Common myeloid progenitor, CD34-positive (primary cell): ENCODE measurements at regions not wholly inside any gene's neighbourhood (a gene's known extent, or its start where the extent isn't known, plus 50 kb on each side); places are given as distances from the start of the nearest gene placed in this dataset.

ENCODE experiments used
- CTCF ChIA-PET: fragments of 350-600 bp; sonication (Branson Sonifier 250); formaldehyde crosslinking; loops from one replicate; lab custom pipeline; 2021; ENCODE audit warnings: antibody characterized with exemption; lab: Charles Lee
- POLR2A ChIA-PET: fragments of 350-600 bp; sonication (Branson Sonifier 250); formaldehyde crosslinking; loops from one replicate; lab custom pipeline; 2021; ENCODE audit warnings: antibody characterized with exemption; lab: Charles Lee
- DNase-seq, 3 donors: peaks; one replicate each; pipeline versions ENCODE4 v3.0.0 to v3.0.0-alpha.2; 2013
- H3K27ac ChIP-seq, 2 experiments: 1 replicate in 1 of 2; 2 replicates in 1 of 2; pipeline ENCODE4 v1.7.0; 2013; ENCODE audit warnings: inconsistent platforms in 2 of 2, low read length in 2 of 2, mild to moderate bottlenecking in 2 of 2, low read depth in 1 of 2, moderate library complexity in 1 of 2; ENCODE audit not compliant: severe bottlenecking in 2 of 2, insufficient read depth in 1 of 2, poor library complexity in 1 of 2
- H3K27me3 ChIP-seq, 5 experiments: replicated peaks in 2 of 5; 1 replicate in 3 of 5; 2 replicates in 2 of 5; pipeline versions ENCODE4 v1.6.1 to v1.7.0; 2013; ENCODE audit warnings: low read length in 4 of 5, mild to moderate bottlenecking in 2 of 5, moderate library complexity in 2 of 5, inconsistent platforms in 1 of 5; ENCODE audit not compliant: insufficient read depth in 5 of 5, control insufficient read depth in 4 of 5
- H3K36me3 ChIP-seq, 4 experiments: 1 replicate in 2 of 4; 2 replicates in 2 of 4; pipeline versions ENCODE4 v1.6.1 to v1.7.0; 2013; ENCODE audit warnings: low read length in 3 of 4, control low read depth in 1 of 4, mild to moderate bottlenecking in 1 of 4; ENCODE audit not compliant: control insufficient read depth in 4 of 4, insufficient read depth in 4 of 4
- H3K4me1 ChIP-seq, 4 experiments: 1 replicate in 3 of 4; 2 replicates in 1 of 4; pipeline versions ENCODE4 v1.6.1 to v1.7.1; 2013; ENCODE audit warnings: low read length in 3 of 4, mild to moderate bottlenecking in 3 of 4, control low read depth in 1 of 4, inconsistent platforms in 1 of 4, moderate library complexity in 1 of 4; ENCODE audit not compliant: control insufficient read depth in 4 of 4, insufficient read depth in 4 of 4; ENCODE audit errors: control extremely low read depth in 1 of 4
- H3K4me3 ChIP-seq, 7 experiments: 1 replicate in 4 of 7; 2 replicates in 3 of 7; pipeline versions ENCODE4 v1.5.1 to v1.7.0; 2013; ENCODE audit warnings: mild to moderate bottlenecking in 7 of 7, low read length in 6 of 7, moderate library complexity in 6 of 7, inconsistent platforms in 2 of 7, low read depth in 2 of 7, control low read depth in 1 of 7; ENCODE audit not compliant: insufficient read depth in 4 of 7, control insufficient read depth in 1 of 7; ENCODE audit errors: extremely low read depth in 1 of 7
- H3K9me3 ChIP-seq, 5 experiments: 1 replicate in 4 of 5; 2 replicates in 1 of 5; pipeline versions ENCODE4 v1.6.1 to v1.7.1; 2013; ENCODE audit warnings: low read length in 4 of 5, mild to moderate bottlenecking in 2 of 5, inconsistent platforms in 1 of 5, low read depth in 1 of 5, moderate library complexity in 1 of 5; ENCODE audit not compliant: control insufficient read depth in 4 of 5, insufficient read depth in 2 of 5; ENCODE audit errors: control extremely low read depth in 1 of 5
- WGBS: methylation state at CpG from one replicate; pipeline ENCODE4 v1.1.5; 2013; ENCODE audit not compliant: insufficient coverage; 5-methylcytosine and 5-hydroxymethylcytosine counted together

- WGBS = 88% methylated on average over 9 of the region's 9 CpGs
- no peaks in the 10 kb centered on the region for H3K36me3 ChIP-seq
- ChIA-PET POLR2A (interaction anchor here (0.5 kb wide), 1 partner anchor 87 kb away, joined by 5 read pairs; no protein-coding TSS in a partner anchor), CTCF (no interaction called here)
- no peak for DNase-seq
- no peak overlapping the region for H3K27ac ChIP-seq
- no peak overlapping the region for H3K4me3 ChIP-seq
- peaks cover 0 to 58% (median 3%) of the 10 kb centered on the region in 5 experiments for H3K27me3 ChIP-seq
- H3K4me1 ChIP-seq = no peaks in the 10 kb centered on the region
- no peaks in the 10 kb centered on the region for H3K9me3 ChIP-seq
Observed at GRCh38 chr1:17891205-17892110, 136.3 kb downstream of the ACTL8 start.

DNA sequence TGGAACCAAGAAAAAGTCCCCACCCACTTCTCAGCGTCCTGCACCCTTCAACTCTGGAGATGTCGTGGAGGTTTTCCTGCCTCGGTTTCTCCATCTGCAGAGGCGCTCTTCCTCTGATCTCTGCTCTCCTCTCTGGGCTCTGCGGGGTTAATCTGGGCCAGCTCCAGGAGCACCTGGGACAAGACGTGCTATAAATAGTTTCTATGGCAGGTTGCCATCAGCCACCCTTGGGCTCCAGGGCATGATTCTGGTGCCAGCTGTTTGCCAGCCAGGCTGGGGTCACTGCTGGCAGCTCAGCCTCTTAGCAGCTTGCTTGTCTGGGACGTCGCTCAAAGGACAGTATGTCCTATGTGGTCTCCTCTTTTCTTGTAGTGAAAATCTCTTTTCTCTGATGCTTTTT lies 137.1 kb downstream of the ACTL8 start:
- CTCF ChIA-PET = no interaction called here
- Histone ChIP-seq H3K27ac (no peak overlapping the region), H3K27me3 (peaks cover 0 to 59% (median 5%) of the 10 kb centered on the region in 5 experiments), H3K36me3 (no peaks in the 10 kb centered on the region), H3K4me1 (no peaks in the 10 kb centered on the region), H3K9me3 (no peaks in the 10 kb centered on the region), H3K4me3 (no peak overlapping the region)
- no peak for DNase-seq
- POLR2A ChIA-PET = interaction anchor here (0.5 kb wide), 2 partner anchors 86 to 402 kb away, joined by 5 read pairs; no protein-coding TSS in a partner anchor
- 83% methylated on average over 6 of the region's 8 CpGs for WGBS

DNA sequence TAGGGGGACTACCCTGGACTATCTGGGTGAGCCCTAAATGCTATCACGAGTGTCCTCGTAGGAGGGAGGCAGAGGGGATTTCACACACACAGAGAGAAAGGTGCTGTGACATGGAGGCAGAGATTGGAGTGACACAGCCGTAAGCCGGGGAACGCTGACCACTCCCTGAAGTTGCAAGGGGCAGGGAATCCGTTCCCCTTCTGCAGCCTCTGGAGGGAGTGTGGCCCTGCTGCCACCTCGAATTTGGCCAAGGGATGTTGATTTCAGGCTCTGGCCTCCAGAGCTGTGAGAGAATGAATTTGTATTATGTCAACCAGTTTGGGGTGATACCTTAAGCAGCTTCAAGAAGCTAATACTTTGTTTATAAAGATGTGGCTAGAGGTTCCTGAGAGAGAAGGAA lies 137.7 kb downstream of the ACTL8 start:
- POLR2A ChIA-PET = interaction anchor here (0.5 kb wide), 1 partner anchor 403 kb away, joined by 5 read pairs; no protein-coding TSS in a partner anchor
- H3K4me1 ChIP-seq = no peaks in the 10 kb centered on the region
- WGBS = 84% methylated on average over 6 of the region's 7 CpGs
- H3K27ac ChIP-seq = no peak overlapping the region
- no peaks in the 10 kb centered on the region for H3K36me3 ChIP-seq
- no peaks in the 10 kb centered on the region for H3K9me3 ChIP-seq
- H3K4me3 ChIP-seq = no peak overlapping the region
- H3K27me3 ChIP-seq = peaks cover 0 to 53% (median 5%) of the 10 kb centered on the region in 5 experiments
- DNase-seq = no peak
- CTCF ChIA-PET = interaction anchor here (0.6 kb wide), 1 partner anchor 13 kb away, joined by 3 read pairs; no protein-coding TSS in a partner anchor

- no peak for DNase-seq
- ChIA-PET CTCF (no interaction called here), POLR2A (no interaction called here)
- H3K27me3 ChIP-seq = peaks cover 0 to 45% (median 5%) of the 10 kb centered on the region in 5 experiments
- WGBS = 85% methylated on average over 7 of the region's 12 CpGs
- no peak overlapping the region for H3K4me3 ChIP-seq
- no peaks in the 10 kb centered on the region for H3K36me3 ChIP-seq
- H3K9me3 ChIP-seq = no peaks in the 10 kb centered on the region
- H3K4me1 ChIP-seq = no peaks in the 10 kb centered on the region
- no peak overlapping the region for H3K27ac ChIP-seq
Observed at GRCh38 chr1:17893891-17894631, 138.9 kb downstream of the ACTL8 start.

DNA sequence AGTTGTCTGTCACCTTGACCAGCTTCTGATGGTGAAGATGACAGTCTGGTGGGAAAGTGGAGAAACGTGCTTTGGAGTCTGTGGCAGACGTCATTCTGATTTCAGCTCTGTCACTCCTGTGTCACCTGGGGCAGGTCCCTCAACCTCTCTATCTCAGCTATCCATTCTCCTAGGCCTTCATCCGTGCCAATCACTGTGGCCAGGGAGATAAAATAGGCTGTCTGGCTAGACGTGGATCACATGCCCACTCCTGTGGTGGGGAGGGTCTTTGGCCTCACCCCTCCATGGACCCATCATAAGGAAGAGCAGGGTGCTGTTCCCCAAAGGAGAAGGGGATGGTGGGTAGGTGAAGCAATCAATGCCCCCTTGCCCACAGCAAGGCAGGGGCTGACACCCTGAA lies 140.3 kb downstream of the ACTL8 start:
- POLR2A ChIA-PET = no interaction called here
- no peak for DNase-seq
- CTCF ChIA-PET = no interaction called here
- no peaks in the 10 kb centered on the region for H3K9me3 ChIP-seq
- H3K36me3 ChIP-seq = no peaks in the 10 kb centered on the region
- no peaks in the 10 kb centered on the region for H3K4me1 ChIP-seq
- 90% methylated on average over 4 of the region's 4 CpGs for WGBS
- no peak overlapping the region for H3K27ac ChIP-seq
- no peak overlapping the region for H3K4me3 ChIP-seq
- H3K27me3 ChIP-seq = peaks cover 0 to 32% (median 5%) of the 10 kb centered on the region in 5 experiments

DNA sequence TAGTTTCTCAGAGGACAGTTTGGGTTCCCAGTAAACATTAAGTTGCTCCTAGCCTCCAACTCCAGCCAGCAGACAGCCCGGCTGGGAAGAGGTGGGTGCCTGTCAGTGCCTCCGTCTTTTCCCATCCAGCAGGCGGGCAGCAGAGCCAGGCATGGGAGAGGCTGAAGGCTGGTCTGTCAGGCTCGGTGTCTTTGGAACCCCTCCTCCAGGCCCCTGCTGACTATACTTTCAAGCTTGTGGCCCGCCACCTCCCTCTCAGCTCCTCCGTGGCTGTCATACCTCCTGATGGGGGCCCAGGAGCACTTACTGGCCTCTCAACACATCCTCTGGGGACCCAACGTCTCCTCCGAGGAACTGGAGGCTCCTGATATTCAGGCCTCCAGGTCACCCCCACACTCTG lies 140.9 kb downstream of the ACTL8 start:
- Histone ChIP-seq H3K27ac (no peak overlapping the region), H3K27me3 (peaks cover 0 to 26% (median 2%) of the 10 kb centered on the region in 5 experiments), H3K9me3 (no peaks in the 10 kb centered on the region), H3K4me3 (no peak overlapping the region), H3K4me1 (no peaks in the 10 kb centered on the region), H3K36me3 (no peaks in the 10 kb centered on the region)
- 85% methylated on average over 8 of the region's 8 CpGs for WGBS
- no peak for DNase-seq
- POLR2A ChIA-PET = no interaction called here
- CTCF ChIA-PET = no interaction called here
